ACHN (cell line): ENCODE measurements at regions not wholly inside any gene's neighbourhood (a gene's known extent, or its start where the extent isn't known, plus 50 kb on each side); places are given as distances from the start of the nearest gene placed in this dataset.
"Not testable (repeated sequence)": the region's sequence is repeated elsewhere in the genome, so short reads cannot be mapped to it uniquely, and the experiment has no call there.

Experiments
- DNase-seq: peaks from one replicate; pipeline ENCODE4 v3.0.0-alpha.2; 2015
- in situ Hi-C: cut with HindIII; loops from 2 replicates; pipeline ENCODE4 v1.10.0; 2017; ENCODE audit warnings: low sequenced_read_pairs, low pct_ligation_motif_present, low pct_unique_long_range_greater_than_20kb

GRCh38 chr4:81687471-81687870 is 215.8 kb upstream of the RASGEF1B start:
- DNase-seq = no peak
- in situ Hi-C loops = no loop called here

DNA sequence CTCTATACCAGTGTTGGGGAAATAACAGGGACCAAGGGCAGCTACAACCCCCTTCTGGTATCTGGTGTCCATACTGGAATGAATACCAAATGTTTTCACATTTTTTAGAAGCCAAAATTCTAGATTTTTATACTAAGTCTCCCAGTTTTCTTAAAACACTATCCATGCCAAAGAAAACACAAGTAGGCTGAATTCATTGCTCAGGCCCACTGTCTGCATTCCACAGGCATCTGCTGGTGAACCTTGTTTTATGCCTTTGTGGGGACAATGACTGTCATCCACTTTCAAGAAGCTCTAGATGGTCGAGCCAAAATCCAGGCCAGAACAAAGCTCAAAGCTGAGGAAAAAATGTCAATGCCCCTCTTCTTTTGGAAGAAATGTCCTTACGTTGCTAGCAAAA is 213.4 kb upstream of the RASGEF1B start:
- no peak for DNase-seq
- in situ Hi-C loops = no loop called here

DNA sequence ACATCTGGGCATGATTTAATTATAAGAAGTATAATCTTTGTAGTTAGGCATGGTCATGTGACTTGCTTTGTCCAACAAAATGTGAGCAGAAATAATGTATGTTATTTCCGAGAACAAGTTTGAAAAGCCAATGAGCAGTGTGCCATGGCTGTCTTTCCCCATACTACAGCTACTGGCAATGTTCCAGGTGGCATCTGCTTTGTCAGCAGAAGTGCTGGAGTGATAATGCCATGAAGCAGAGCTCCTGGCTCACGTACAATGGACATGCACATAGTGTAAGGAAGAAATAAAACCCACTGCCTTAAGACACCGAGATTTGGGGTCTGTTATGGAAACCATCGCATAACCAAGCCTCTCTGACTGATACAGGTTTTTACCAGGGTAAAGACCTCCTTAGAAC is 212.6 kb upstream of the RASGEF1B start:
- no peak for DNase-seq
- in situ Hi-C loops = no loop called here

DNA sequence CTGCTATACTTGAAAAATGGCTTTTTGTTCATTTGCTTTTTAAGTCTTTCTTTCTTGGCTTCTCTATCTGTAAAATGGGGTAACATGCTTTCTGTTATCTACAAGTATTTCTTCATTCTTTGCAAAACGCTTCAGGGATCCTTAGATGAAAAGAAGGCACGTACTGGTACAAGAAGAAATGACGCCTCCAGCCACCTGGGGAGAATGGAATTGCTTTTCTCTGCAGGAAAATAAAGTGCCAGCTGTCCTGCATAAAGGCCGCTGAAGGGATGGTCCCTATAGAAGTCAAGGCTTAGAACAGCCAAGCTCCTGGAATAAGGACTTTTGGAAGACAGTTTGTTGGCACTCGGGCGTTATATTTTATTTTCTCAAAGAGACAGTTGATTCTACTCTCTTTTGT is 210.8 kb upstream of the RASGEF1B start:
- no peak for DNase-seq
- in situ Hi-C loops = no loop called here

DNA sequence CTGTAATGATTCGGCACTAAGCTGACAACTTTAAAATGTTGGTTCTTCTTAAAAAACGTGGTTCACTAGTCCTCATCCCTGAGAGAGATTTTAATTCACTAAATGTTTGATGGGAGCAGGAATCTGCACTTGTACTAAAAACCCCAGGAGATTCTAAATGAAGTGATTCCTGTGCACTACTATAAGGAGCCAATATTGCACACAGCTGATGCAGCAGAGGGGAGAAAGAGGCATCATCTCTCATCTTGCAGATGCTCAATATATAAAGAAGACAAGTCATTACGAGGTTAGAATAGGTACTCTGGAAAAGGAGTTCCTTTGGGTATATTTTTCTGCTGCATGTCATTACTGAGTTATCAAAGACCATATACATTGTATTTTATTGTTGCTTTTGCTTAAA is 207.6 kb upstream of the RASGEF1B start:
- DNase-seq = no peak
- in situ Hi-C loops = no loop called here

GRCh38 chr4:81678801-81679200 is 207.1 kb upstream of the RASGEF1B start:
- in situ Hi-C loops = no loop called here

DNA sequence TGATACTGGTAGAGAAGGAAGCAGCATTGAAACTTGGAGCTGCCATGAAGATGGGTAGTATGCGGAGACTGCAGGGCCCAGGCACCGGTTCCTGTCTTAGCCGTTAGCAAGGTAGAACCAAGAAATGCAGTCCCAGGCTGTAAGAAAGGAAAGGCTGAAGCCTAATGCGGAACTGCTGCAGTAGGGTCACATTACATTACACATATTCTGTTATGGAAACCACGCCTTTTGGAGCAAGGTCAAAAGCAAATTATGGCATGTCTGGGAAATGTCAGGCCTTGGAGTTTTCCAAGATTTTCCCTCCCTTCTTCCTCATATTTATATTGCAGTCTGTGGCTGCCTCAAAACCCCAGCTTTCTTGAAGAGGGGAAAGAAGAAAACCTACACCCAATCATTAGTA is 204.8 kb upstream of the RASGEF1B start:
- in situ Hi-C loops = no loop called here
- DNase-seq = no peak

More at GRCh38 chr4:81678801-81679200, 207.1 kb upstream of the RASGEF1B start:
- no peak for DNase-seq

DNA sequence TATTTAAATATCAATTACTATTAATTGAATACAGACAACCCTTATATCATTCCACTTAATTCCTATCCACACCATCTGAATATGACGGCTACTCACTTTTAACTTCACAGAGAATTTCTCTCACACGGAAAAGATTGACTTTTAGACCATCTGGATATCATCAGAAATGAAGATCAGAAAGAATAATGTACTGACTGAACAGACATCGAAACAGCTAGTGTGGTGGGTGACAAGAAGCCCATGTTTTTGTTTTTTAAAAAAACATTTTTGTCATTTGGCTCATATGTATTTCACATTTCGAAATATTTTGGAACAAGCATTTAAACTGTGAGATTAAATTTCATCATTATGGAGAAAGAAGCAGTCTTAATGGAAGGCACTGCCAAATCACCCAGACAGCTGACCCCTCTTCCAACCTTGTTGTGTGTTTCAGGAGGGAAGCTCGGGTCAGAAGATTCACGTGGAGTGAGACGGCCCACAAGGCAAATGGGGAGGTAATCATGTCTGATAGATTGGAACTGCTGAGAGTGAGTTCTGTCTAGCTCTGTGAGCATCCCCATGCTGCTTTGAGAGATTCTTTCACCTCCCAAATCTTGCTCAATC is 204.2 kb upstream of the RASGEF1B start:
- DNase-seq = no peak
- in situ Hi-C loops = no loop called here

DNA sequence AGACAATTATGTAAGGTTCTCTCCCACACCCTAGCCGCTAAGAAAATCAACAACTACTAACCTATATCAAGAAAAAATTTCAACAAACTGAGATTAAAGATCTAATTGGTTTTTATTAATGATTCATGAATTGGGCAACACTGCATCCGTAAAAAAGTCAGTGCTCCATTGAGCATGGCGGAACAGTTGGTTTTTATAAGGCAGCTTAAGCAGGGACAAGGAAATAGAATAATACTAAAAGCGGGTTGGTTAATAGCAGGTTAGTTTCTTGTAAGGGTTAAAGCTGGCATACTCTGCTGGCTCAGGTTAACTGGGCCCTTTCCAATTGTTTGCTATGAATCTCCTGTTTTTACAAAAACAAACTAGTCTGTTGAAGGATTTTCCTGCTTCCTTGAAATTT is 202.3 kb upstream of the RASGEF1B start:
- DNase-seq = no peak
- in situ Hi-C loops = no loop called here

- DNase-seq, in situ Hi-C loops: not testable (repeated sequence)
These were observed 196.6 kb upstream of the RASGEF1B start for GRCh38 chr4:81668328-81668727.

- DNase-seq = no peak
- in situ Hi-C loops = no loop called here
These were observed 195.8 kb upstream of the RASGEF1B start for GRCh38 chr4:81667539-81667938.

DNA sequence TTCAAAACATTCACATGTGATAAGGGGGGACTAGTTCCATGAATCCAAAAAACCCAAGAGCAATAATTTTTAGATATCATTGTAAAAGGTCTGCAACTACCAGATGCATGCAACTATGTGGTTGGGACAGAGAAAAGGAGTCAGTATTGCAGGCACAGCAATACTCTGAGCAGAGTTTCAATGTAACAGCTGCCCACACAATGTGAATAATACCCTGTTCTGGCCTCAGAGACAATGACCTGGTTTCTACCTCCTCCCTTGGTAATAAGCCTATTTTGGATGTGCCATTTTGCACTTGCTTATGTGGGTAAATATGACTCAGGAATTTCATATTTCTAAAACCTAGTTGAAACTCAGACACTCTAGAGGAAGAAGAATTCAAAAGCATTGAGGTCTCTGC is 194.8 kb upstream of the RASGEF1B start:
- no peak for DNase-seq
- in situ Hi-C loops = no loop called here

GRCh38 chr4:81665649-81666048 is 193.9 kb upstream of the RASGEF1B start:
- DNase-seq = no peak
- in situ Hi-C loops = no loop called here

- in situ Hi-C loops = no loop called here
- no peak for DNase-seq
These were observed 193.3 kb upstream of the RASGEF1B start for GRCh38 chr4:81665045-81665444.

DNA sequence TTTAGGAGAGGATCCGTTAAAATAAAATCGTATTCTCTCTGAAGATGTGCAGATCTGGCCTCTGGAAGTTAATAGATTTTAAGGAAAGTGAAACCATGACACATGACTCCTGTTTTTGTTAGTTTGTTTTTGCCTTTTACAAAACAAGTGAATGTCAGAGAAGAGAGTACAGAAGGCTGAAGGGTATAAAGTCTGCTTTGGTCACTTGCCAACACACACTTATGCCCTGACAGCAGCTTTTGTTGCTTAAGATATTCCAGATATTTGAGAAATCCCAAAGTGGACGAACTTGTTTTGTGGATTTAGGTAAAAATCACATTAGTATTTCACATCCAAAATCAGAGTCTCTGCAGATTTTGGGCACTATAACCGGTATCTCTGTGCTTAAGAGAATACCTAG is 192.4 kb upstream of the RASGEF1B start:
- DNase-seq = no peak
- in situ Hi-C loops = no loop called here

GRCh38 chr4:81663368-81663767 is 191.7 kb upstream of the RASGEF1B start:
- no peak for DNase-seq
- in situ Hi-C loops = no loop called here

GRCh38 chr4:81659051-81659450 is 187.3 kb upstream of the RASGEF1B start:
- DNase-seq = no peak
- in situ Hi-C loops = no loop called here

GRCh38 chr4:81652069-81652478 is 180.4 kb upstream of the RASGEF1B start:
- no peak for DNase-seq
- in situ Hi-C loops = no loop called here

GRCh38 chr4:81651243-81651899 is 179.7 kb upstream of the RASGEF1B start:
- no peak for DNase-seq
- in situ Hi-C loops = no loop called here

DNA sequence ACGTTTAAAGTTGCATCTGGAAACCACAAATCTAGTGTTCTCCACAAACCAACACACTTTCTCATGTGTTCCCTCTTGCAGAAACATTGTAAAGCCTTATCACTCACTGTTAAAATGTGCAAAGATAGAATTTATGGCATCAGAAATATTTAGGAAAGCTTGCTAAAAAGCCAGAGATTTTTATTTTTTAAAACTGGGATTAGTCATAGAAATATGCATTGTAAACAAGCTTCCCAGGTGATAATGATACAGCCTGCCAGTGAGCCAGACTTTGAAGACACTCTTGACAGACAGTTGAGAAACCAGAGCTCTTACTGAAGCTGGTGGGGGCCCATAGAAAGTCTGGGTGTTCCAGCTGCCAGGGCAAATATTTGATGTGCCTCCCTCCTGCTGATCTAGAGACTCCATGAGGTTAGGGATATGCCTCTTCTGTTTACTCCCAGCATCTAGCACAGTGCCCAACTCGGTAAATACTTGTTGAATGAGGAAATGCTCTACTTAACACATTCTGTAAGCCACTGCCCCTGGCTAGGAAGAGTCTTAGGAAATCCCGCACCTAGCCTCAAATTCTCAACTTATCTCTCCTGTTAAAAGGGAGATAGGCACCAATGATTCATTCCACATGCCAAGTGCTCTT is 179.0 kb upstream of the RASGEF1B start:
- DNase-seq = no peak
- in situ Hi-C loops = no loop called here
